Fibroblast of pulmonary artery (primary cell): ENCODE measurements at regions not wholly inside any gene's neighbourhood (a gene's known extent, or its start where the extent isn't known, plus 50 kb on each side); places are given as distances from the start of the nearest gene placed in this dataset.

Source experiments
- DNase-seq: peaks from one replicate; pipeline ENCODE4 v3.0.0-alpha.2; 2010; ENCODE audit warnings: low read depth
- H3K4me3 ChIP-seq: replicated peaks from 2 replicates; pipeline ENCODE4 v1.5.1; 2011; ENCODE audit warnings: low read depth, mild to moderate bottlenecking, control low read depth, low read length, moderate library complexity
- CTCF ChIP-seq: IDR thresholded peaks from 2 replicates; pipeline ENCODE4 v1.5.1; 2011; ENCODE audit warnings: mild to moderate bottlenecking, control low read depth, low read length, inconsistent platforms; ENCODE audit errors: missing control alignments

GRCh38 chr13:83732755-83733154 lies 149.5 kb downstream of the SLITRK1 start:
- H3K4me3 ChIP-seq = no peak overlapping the region
- no peak for DNase-seq
- TF ChIP-seq CTCF = no peak

GRCh38 chr13:83731113-83731512 lies 151.2 kb downstream of the SLITRK1 start:
- H3K4me3 ChIP-seq = no peak overlapping the region
- no peak for TF ChIP-seq CTCF
- no peak for DNase-seq

DNA sequence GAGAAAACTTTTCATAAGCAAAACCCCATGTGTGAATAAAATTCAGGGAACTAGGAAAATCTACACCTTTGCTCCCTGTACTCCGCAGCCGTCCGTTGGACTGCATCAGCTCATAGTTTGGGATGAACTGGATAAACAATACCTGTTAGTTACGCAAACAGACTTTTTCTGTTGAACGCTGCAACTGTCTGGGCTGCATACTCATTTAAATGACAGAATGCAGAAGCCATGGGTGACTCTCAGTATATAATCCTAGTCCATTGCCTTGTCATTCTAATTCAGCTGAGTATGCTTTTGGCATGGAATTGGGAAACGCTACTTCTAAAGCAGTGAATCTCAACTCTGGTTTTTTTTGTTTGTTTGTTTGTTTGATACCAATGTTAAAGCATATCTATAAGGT lies 151.6 kb downstream of the SLITRK1 start:
- H3K4me3 ChIP-seq = no peak overlapping the region
- DNase-seq = no peak
- TF ChIP-seq CTCF = no peak

DNA sequence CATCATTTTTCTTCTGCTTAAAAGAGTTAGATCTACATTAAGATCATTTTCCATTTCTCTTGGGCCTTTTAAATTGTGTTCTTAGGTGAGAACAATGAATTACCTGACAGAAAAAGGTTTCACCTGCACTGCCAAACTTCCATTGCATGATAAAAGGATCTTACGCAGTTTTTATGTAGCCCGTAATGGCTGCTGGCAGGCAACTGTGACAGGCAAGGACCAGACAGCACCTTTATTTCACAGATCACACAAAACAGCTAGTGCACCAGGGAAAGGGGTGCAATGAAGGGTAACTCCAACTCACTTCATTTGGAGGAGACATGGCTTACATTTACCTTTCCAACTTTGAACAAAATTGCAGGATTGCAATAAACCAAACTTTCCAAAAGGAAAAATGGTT lies 159.8 kb downstream of the SLITRK1 start:
- TF ChIP-seq CTCF = no peak

DNA sequence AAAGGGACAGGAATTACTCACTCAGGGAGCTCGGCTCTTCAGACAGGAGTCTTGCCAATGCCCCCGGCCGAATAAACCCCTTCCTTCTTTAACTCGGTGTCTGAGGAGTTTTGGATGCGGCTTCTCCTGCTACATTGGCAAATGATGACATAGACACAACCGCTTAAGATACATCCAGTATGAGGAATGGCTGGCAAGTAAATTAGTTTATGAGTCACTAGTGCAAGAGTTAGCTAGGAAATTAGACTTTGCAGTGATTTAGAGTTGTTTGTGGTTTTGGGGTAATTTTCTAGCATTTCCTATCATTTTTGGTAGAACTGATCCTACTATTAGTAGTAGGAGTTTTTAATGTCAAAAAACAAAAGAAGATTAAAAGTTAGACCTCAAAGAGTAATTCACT lies 166.2 kb downstream of the SLITRK1 start:
- no peak for DNase-seq
- H3K4me3 ChIP-seq = no peak overlapping the region
- no peak for TF ChIP-seq CTCF

More for the DNA sequence above, 159.8 kb downstream of the SLITRK1 start:
- no peak overlapping the region for H3K4me3 ChIP-seq
- DNase-seq = no peak

- no peak for TF ChIP-seq CTCF
- no peak overlapping the region for H3K4me3 ChIP-seq
- no peak for DNase-seq
Observed at GRCh38 chr13:83714236-83714635, 168.0 kb downstream of the SLITRK1 start.

GRCh38 chr13:83710133-83710515 lies 172.2 kb downstream of the SLITRK1 start:
- no peak overlapping the region for H3K4me3 ChIP-seq
- no peak for DNase-seq
- no peak for TF ChIP-seq CTCF
